HG03565 (cell line): ENCODE measurements at regions not wholly inside any gene's neighbourhood (a gene's known extent, or its start where the extent isn't known, plus 50 kb on each side); places are given as distances from the start of the nearest gene placed in this dataset.

Experiments used
- ATAC-seq: cut with Tn5 transposase; IDR thresholded peaks from one replicate; pipeline ENCODE4 v1.9.1; 2021; ENCODE audit warnings: mild to moderate bottlenecking, moderate library complexity; ENCODE audit not compliant: unreplicated experiment

DNA sequence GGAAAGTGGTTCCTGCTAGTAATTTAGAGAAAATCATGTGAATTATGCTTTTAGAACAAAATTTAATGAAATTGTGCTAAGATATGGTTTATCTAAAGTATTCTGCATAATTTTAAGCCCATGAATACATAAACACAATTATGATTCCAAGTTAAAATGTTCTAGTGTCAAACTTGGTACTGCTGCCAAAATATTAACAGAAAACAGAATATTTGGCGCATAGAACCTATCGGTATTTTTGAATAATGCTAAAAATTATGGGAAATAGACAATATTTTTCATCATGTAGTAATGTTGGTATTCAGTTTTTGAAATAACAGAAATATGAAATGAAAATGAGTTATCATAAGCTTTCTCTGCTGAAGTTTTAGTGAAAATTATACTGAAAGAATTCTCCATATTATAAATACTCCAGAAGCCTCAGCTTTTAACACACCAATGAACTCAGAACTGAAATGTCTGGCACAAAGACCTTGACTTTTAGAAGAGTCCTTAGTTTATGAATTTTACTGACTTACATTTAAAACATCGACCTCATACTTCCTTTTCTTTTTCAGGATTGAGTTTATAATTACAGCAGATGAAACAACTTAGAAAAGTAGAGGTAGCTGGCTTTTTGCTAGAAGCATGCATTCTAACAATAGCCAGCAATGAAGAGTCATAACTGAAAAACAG, 1192.3 kb upstream of the GJE1 start:
- no peak for ATAC-seq

DNA sequence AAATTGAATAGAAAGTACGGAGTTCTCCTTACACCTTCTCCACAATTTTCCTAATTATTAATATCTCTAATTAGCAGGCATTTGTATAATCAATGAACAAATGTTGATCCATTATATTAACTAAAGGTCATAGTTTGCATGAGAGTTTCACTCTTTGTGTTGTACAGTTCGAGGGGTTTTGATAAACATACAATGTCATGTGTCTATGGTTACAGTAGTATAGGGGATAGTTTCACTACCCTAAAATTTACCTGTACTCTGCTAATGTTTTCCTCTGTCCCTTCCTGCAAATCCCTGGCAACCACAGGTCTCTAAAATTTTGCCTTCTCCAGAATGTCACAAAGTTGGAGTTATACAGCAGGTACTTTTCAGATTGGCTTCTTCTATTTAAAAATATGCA, 1199.8 kb upstream of the GJE1 start:
- no peak for ATAC-seq

DNA sequence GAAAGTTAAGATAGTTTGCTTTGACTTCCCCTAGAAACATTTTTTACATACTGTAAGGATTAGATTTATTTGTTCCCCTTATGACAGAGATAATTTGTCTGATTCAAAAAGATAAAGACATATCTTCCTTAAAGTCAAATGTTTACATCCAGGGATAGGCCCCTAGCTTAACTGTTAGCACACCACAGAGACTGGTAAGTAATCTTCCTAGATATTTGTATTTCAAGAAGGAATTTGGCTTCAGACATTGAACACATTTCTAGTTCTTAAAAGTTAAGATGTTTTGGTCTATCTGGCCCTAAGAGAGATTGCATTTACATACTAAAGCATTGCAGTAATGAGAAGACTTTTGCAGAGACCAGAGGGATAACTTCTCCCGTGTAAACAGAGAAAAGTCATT, 1201.1 kb upstream of the GJE1 start:
- no peak for ATAC-seq

DNA sequence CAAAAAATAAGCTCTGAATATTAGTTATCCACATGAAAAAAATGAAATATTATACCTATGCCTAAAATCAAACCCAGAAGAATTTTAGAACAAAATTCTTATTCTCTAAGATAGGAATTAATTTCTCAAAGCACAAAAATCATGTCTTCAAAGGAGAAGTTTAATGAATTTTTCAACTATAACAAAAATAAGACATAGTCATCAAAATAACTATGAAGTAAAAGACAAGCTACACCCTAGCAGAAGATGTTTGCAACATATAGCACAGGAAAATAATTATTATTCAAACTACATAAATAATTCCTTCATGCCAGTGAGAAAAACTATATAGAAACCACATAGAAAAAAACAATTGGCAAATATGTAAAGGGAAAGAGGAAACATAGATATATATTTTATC, 1203.6 kb upstream of the GJE1 start:
- no peak for ATAC-seq

DNA sequence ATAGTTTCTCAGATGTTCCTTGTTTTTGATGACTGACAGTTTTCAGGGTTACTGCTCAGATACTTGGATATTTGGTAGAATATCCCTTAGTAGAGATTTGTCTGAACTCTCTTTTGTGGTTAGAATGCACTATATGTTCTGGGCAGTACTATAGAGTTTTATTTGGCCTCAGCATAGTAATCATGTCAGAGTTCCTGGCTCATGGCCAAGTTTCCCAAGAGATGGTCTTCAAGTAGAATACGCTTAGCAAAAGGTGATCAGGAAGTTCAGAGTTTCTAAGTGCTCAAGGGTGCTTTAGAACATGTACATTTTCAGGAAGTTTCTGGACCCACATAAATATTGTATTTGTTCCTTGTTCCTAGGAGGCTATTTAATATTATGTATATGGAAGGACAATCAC, 1209.7 kb upstream of the GJE1 start:
- ATAC-seq = no peak

DNA sequence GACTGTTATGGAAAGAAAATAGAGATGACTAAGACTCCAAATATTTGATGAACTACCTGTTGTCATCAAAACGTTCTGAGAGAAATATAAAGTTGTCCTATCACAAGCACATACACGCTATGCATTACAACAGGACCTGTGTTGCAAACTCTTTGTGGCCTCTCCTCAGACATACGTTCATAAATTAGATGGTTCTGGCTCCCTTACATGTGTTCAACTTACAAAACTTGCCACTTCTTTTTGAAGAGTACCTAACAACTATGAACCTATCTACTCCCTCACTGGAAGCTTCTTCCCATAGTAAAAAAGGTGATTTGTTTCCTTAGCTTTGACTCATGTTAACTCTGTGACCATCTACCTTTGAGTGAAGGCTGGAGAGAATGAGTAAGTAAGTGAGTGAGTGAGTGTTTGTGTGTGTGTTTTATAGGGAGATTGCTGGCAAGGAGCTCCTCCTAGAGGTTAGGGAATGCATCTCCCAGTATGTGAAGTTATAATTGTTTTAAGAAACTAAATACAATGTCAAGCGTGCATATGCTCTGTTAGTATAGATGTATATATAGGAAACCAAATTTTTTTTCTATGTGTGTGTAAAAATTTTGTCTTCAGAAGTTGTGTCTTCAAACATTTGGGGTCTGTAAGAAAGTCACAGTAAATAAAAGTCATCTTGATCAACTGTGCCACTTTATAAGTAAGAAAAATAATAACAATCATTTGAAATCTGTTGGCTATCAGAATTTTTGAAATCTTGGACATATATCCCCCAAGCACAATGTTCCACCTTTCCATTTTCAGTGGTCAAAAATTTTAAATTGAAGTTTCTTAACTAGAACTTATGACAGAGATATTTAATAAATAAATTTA, 1211.1 kb upstream of the GJE1 start:
- peak; percentile 75 for ATAC-seq

DNA sequence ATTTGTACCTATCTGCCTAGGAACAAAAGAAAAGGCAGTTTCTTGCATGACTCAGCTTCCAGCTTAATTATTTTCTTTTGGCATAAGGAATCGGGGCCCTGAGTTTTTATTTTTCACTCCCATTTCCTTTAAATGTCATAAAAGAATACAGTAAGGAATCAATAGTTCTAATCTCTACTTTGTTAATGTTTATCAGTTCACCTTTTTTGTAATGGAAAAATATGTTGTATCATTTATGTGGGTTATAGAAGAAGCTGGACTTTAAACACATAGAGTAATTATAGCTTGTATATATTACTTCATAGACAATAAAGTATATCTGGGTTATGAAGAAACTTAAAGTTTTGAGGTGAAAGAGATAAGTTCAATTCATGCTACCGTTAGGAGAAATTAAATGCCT, 1214.8 kb upstream of the GJE1 start:
- ATAC-seq = no peak

DNA sequence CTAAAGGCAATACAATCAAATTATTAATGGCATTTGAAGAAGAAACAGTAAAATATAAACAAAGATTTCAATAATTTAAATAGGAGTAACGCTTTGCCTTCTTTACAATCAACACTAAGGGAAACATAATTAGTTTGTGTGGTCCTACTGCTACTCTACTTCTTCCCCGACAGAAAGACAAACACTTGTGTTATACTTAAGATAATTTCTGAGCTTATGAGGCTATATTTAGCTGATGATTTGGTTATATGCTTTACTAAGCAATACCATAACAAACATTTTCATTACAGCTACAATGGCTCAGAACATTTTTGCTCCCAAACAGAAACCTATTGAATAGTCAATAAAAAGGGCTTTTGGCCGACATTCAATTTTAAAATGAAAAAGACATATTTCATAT, 1217.2 kb upstream of the GJE1 start:
- no peak for ATAC-seq

DNA sequence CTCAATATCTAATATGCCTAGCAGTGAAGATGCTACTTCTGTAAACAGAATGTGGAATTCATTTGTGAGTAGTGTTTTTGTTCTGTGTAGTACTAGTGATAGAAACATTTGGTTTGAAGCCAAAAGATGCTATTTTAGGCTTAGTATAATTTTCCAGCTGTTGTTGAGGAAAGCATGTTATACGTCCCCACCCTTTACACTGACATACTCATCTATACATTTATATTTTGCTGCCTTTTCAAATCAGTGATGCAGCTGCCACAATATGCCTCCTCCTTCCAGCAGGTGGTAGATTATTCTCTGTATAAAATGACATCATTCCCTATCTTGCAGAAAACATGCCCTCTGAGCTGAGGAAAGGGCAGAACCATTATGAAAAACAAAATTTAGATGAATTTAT, 1217.6 kb upstream of the GJE1 start:
- ATAC-seq = no peak

DNA sequence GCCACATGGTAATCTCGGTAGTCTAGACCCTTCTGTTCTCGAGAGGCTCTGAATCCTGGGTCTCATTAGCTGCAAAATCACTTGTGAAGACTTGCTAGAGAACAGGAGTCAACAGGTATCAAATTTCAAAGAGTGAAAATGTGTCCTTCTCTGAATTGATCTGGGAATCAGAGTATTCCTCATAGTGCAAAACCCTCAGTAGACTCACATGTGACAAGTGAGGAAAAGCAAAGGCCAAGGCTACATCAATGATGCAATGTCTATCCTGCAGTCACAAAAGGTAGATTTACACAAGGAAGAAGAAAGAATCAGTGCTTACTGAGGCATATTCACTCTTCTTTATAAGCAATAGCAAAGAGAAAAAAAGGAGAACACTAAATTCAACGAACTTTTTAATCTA, 1220.0 kb upstream of the GJE1 start:
- no peak for ATAC-seq

DNA sequence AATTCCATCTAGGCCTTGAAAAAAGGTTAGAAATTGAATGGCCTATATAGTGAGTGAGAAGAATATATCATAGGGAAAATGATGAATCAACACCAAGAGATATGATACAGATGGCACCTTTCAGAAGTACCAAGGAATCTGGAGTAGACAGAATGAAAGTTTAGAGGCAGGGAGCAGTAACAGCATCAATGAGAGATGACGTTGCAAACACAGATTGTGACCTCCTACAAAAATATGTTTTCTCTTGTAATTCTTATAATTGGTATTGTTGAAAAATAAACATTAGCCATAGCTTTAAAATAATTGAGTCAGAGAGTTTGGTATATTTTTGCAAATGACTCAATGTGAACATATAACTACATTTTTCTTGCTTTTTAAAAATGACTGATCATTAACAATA, 1223.1 kb upstream of the GJE1 start:
- ATAC-seq = no peak

DNA sequence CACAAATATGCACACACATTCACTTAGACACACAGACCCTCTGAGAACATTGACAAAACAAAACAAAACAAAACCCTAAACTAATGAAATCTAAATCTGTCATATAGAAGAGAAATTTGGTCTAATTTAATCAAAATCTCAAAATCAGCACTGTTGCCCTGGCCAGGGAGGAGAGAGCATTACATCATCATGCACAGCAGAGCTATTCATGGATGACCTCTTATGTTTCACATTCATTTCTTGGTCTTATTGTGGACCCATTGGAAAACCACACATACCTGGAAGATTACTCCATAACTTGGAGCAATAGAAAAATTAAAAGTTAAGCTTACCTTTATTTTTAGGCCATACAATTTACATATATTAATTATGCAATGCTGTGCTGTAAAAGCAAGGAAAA, 1223.6 kb upstream of the GJE1 start:
- no peak for ATAC-seq

DNA sequence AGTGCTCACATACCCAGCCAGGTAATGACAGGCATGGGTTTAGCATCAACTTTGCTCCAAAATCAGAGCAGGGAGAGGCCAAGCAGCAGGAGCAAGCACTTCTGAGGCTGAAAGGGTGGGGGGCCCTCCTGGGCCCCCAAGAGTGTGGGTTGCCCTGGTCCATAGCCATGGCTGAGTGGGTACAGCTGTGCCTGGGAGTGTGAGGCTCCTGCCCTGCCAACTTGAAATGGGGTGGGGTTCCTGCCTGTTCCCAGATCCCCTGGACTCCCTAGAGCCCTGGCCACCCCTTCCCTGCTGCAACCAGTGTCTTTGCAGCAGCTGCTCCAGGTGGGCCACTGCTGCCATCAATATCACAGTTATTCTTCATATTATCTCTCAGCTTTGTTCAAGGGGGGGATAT, 1224.2 kb upstream of the GJE1 start:
- no peak for ATAC-seq

DNA sequence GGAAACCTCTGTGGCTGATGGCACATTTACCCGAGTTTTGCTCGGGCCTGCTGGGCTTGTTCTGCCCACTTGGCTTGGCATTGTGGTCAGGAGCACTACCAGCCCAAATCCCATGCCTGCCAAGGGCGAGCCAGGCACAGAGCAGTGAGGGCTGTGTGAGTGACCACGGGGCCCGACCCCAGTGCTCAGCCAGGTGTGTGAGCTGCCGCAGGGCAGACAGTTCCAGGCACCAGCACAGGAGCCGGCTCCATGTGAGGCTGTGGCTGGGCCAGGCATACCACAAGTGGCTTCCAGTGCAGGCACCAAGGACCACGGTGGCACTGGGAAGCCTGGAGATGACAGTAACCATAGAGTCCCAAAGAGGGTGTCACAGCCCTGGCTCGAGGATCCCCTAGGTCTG, 1225.5 kb upstream of the GJE1 start:
- ATAC-seq = no peak

DNA sequence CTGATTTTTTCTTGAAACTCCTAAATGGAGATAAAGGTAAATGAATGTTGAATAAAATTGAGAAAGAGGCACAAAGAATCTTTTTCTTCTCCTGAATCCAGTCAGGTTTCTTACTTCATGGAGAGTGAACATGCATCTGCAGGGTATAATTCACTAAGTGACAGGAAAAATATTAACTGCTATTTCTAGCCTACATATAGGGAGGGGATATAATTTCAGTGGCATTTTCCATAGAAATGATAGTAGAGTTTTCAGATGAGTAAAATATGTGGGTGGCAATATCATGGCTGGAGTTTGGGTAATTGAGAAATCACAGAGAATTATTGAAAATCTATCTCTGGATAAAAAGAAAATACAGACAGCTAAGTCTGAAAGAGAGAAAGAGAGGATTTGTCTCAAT, 1227.0 kb upstream of the GJE1 start:
- ATAC-seq = no peak

DNA sequence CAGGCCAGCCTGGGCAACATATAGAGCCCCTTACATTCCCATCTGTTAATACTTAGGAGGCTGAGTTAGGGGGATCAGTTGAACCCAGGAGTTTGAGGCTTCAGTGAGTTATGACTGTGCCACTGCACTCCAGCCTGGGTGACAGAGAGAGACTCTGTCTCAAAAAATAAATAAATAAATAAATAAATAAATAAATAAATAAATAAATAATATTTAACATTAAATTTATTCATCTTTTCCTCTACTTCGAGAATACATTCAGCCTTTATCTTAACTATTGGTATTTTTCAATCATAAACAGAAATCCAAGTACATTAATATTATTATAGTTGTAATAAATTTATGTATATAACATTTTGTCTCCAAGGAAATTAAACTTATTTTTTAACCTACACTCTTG, 1227.7 kb upstream of the GJE1 start:
- ATAC-seq = no peak

DNA sequence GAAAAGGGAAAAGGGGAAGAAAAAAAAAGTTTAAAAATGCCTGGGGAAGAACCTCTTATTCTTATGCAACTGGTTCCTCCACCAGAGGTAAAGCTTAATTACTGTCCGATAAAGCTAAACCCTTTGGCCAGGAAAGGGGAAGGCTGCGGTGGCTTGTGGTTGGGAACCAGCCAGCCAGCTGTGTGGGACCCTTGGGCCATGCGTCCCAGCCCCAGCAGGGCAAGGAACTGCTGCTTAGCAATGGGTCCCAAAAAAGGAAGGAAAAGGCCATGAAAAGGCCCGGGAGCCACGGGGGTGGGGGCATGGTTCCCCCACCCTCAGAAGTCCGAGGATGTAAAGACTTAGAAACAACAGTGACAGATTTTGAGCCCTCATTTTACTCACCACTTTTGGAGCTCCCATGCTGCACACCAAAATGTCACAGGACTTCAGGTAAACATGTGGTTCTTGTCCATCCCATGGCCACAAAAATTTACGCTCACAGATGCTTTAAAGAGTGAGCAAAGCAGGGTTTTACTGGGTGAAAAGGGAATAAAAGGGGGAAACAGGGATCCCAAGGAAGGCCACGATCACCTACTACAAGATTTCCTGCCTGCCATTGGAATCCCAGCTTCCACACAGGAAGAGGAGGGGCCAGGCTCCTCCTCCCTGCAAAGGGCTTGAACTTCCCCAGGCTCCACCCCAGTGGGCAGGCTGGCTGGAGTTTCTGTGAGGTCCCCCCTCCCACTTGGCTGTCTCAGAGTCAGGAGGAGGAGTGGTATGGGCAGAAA, 1234.7 kb upstream of the GJE1 start:
- no peak for ATAC-seq

DNA sequence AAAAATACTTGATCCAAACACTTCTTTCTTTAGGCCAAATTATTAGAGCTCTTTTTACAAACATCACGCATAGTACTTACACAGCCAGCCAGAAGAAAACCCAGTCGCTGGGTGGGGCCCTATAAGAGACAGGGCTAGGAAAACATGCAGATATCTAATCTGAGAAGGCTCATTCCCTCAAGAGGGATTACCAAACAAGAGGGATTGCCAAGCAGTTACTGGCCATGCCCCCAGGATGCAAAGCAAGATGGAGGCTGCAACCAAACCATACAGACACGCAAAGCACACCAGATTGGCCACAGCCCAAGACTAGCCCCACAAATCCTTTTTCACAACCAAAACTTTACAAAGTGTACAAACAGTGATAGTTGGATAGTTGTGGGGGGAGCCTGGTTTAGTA, 1235.4 kb upstream of the GJE1 start:
- ATAC-seq = no peak

DNA sequence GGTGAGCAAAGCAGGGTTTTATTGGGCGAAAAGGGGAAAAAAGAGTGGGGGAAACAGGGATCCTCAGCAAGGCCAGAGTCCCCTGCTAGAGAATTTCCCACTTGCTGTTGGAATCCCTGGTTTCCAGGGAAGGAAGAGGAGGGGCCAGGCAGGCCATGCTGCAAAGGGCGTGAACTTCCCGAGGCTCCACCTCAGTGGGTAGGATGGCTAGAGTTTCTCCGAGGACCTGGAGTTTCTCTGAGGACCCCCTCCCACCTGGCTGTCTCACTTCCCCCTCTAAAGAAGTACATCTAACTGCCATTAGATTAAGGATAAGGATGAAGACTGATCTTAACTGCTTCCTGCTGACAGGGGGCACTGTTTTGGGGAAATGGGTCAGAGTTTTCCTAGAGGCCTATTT, 1239.3 kb upstream of the GJE1 start:
- no peak for ATAC-seq

DNA sequence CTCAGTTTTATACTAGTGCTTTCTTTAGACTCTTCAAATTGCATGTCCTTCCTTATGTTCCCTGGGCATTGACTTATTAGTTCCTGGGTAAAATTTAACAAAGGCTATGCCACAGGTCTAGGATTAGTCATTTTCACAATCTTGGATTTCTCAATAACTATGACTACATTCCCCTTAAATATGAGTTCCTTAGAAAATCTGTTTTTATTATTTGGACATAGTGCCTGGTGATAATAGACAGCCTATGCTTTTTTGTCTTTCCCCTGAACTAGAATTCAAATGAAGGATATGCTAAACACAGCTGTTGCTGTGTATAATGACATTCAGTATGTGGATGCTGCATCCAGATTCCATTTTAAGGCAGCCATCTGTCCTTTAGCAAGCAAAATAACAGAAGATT, 1252.8 kb upstream of the GJE1 start:
- ATAC-seq = no peak

DNA sequence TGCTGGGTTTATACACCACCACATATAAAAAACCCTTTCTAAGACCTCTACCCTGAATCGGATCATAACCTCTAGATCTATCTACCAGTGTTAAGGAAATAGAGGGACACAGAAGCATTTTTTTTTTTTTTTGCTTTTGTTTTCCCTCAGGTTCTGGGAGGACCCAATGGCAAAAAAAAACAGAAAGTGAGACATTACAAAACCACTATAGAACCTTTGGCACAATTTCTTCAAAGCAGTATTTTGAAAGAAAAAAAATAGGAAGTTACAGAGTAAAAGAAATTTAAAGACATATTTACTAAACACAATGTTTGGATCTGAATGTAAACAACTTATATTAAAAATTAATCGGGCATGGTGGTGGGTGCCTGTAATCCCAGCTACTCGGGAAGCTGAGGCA, 1258.7 kb upstream of the GJE1 start:
- no peak for ATAC-seq

DNA sequence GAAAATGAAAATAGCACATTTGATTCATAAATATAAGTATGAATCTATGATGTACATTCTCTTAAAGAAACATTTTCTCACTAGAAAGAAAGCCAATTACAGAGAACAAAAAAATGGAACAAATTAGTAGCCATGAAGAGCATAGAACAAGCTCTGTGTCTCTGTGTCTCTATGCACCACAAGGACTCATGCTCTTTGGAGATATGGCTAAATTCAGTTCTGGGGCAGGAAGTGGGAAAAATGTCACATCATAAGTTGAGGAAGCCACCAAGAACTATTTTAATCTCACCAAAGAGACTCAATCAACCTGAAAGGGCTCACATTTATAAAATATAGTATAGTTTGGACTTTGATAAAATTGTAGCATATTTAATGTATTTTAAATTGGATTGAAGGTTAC, 1259.8 kb upstream of the GJE1 start:
- ATAC-seq = no peak
